GM13976 (cell line): ENCODE measurements at regions not wholly inside any gene's neighbourhood (a gene's known extent, or its start where the extent isn't known, plus 50 kb on each side); places are given as distances from the start of the nearest gene placed in this dataset.

Experiments used
- DNase-seq: peaks from one replicate; pipeline ENCODE4 v3.0.0; 2012; ENCODE audit warnings: low spot score
- in situ Hi-C: fragments of 300-500 bp; cut with MboI; formaldehyde crosslinking; loops from one replicate; pipeline ENCODE4 v1.12.0; 2022; ENCODE audit warnings: low sequenced_read_pairs, mixed read lengths, inconsistent platforms; ENCODE audit not compliant: unreplicated experiment
- TF ChIP-seq, protein P1 (sequence below): IDR thresholded peaks from 2 replicates; pipeline ENCODE4 v1.5.1; 2012; ENCODE audit warnings: borderline replicate concordance, mild to moderate bottlenecking; ENCODE audit not compliant: insufficient read depth; ENCODE audit errors: extremely low read depth, missing control alignments, control extremely low read depth

DNA sequence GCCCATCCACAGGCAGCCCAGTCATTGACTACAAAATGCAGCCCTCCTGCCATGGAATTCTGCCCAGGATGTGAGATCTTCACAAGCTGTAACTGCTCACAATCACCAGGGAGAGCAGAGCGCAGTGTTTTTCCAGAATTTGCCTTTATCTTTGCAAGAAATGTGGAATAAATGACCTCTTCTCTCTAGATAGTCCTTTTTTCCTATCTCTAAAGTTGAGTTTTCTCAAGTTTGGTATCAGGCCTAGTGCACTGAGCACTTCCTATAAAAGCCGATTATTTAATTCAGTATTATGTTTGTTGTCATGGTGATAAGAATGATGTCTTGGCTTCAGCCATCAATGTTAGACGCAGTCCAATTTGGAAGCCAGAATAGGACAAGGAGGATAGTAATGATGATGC lies 246.9 kb upstream of the IRF2BP2 start:
- in situ Hi-C loops, result no loop called here
- no peak for DNase-seq
- TF ChIP-seq, protein P1, sequence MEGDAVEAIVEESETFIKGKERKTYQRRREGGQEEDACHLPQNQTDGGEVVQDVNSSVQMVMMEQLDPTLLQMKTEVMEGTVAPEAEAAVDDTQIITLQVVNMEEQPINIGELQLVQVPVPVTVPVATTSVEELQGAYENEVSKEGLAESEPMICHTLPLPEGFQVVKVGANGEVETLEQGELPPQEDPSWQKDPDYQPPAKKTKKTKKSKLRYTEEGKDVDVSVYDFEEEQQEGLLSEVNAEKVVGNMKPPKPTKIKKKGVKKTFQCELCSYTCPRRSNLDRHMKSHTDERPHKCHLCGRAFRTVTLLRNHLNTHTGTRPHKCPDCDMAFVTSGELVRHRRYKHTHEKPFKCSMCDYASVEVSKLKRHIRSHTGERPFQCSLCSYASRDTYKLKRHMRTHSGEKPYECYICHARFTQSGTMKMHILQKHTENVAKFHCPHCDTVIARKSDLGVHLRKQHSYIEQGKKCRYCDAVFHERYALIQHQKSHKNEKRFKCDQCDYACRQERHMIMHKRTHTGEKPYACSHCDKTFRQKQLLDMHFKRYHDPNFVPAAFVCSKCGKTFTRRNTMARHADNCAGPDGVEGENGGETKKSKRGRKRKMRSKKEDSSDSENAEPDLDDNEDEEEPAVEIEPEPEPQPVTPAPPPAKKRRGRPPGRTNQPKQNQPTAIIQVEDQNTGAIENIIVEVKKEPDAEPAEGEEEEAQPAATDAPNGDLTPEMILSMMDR, result no peak

DNA sequence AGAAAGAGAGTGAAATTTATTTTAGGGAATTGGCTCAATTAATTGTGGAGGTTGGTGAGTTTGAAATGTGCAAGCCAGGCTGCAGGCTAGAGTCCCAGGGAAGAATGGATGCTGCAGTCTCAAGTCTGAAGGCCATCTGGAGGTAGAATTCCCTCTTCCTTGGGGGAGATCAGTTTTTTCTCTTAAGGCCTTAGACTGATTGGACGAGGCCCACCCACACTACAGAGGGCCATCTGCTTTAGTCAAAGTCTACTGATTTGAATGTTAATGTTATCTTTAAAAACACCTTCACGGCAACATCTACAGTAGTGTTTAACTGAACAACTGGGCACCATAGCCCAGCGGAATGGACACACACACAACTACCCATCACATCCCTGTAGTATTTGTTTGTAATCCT lies 245.9 kb upstream of the IRF2BP2 start:
- TF ChIP-seq, protein P1, result no peak
- in situ Hi-C loops, result no loop called here
- DNase-seq, result no peak

DNA sequence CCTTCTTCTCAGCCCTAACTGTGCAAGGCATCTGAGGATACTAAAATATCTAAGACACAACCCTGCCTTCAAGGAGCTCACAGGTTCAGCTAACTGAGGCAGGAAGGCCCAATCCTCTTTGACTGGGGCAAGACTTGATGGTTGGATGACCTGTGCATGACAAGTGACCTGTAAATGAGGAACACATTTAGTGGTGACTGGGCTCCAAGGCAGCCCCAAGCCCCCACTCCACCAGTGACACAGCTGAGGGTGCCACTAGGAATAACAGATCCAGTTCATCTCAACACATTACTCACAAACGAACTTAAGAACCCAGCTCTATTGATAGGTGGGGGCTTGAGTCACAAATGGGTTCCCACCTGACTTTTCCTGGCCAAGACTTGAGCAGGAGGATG lies 244.7 kb upstream of the IRF2BP2 start:
- TF ChIP-seq, protein P1, result no peak
- no peak for DNase-seq
- in situ Hi-C loops, result no loop called here

DNA sequence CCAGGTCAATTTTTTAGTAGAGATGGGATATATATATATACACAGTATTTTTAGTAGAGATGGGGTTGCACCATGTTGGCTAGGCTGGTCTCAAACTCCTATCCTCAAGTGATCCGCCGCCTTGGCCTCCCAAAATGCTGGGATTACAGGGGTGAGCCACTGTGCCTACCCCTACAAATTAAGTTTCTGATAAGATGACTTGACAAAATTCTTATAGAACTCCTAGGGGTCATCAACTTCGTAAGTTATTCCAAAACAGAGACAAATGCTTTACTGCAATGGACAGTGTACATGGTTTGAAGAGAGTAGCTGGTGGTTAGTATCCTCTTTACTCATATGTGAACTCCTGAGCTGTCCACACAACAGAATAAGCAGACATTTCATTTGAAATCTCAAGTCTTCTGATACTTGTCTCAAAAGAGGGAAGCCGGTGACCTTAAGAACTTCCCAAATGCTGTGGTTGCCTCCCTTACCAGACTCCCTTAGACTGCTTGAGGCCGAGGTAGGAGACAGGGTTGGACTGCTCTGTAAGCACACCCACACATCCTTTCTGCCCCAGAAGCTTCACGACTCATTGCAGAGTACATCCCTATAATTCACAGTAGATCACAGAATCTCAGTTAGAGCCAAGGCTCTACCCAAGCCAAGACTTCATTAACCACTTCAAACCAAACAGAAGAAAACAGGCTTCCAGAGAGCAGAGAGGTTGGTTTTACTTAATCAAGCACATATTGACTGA lies 244.1 kb upstream of the IRF2BP2 start:
- in situ Hi-C loops, result no loop called here
- no peak for DNase-seq
- TF ChIP-seq, protein P1, result no peak

DNA sequence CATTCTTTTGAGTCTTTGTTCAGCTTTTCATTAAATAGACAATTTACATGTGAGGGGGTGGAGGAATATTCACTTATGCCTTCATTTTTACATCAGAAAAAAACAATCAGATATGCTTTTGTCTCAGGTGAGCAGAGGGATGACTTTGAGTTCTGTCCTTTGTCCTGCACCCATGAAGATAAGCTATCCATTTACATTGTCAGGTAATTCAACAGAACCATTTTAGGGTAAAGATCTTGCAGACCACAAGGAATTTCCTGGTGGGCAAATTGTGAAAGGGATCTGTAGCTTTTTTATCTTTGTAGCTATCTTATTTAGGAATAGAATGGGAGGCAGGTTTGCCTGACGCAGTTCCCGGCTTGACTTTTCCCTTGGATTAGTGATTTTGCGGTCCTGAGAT lies 242.7 kb upstream of the IRF2BP2 start:
- TF ChIP-seq, protein P1, result no peak
- in situ Hi-C loops, result no loop called here

DNA sequence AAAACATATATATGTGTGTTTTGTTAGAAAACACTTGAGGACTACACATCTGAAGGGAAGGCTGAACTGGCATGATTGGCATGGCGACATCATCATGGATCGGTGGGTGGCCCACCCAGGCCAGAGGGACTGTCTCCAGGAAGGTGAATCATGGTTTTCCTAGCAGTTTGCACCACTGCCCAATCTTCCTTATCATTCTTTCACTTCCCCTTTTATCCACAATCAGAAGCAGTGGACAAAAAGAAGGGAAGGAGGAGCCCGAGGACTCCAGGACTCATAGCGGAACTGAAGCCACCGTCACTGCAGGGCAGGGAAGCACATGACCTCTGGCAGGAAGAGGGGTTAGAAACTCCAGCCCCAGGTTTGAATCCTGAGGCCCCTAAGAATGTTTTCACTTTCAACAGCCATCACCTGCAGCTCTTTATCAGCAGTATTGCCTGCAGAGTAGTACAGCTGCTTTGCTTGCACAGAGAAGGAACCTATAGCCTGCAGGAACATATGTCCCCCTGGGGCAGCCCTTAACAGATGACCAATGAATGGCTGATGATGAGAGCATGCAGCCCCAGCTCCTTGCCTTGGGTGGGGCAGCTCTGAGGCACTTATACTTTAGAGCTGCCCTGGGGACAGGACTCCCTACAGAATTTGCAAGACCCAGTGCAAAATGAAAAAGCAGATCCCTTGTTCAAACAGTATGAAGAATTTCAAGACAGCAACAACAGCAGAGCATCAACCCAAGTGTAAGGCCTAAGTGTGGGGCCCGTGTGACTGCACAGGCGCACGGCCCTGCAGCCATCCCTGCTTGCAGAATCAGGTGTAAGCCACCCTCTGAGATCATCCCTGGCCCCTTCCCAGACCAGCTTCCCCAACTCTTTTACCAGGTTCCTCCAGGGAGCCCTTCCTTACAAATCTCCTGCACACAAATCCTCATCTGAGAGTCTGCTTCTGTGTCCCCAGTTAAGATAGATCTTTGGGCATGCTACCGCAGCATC lies 241.8 kb upstream of the IRF2BP2 start:
- in situ Hi-C loops, result no loop called here
- TF ChIP-seq, protein P1, result no peak
- peak; percentile 43 for DNase-seq

More for the DNA sequence above, 242.7 kb upstream of the IRF2BP2 start:
- no peak for DNase-seq
